Glutamatergic neuron (in vitro differentiated cells): ENCODE measurements at regions not wholly inside any gene's neighbourhood (a gene's known extent, or its start where the extent isn't known, plus 50 kb on each side); places are given as distances from the start of the nearest gene placed in this dataset.

Experiments used
- DNase-seq: peaks from one replicate; pipeline ENCODE4 v3.0.0; 2022
- H3K27ac Mint-ChIP-seq: one replicate; pipeline ENCODE4 v1.8.0; 2020; ENCODE audit warnings: mild to moderate bottlenecking, mixed read lengths, inconsistent platforms; ENCODE audit not compliant: unreplicated experiment
- H3K27me3 Mint-ChIP-seq: one replicate; pipeline ENCODE4 v1.8.0; 2020; ENCODE audit warnings: mild to moderate bottlenecking, moderate library complexity, mixed read lengths, inconsistent platforms; ENCODE audit not compliant: unreplicated experiment
- H3K36me3 Mint-ChIP-seq: one replicate; pipeline ENCODE4 v1.8.0; 2020; ENCODE audit warnings: mild to moderate bottlenecking, mixed read lengths, inconsistent platforms; ENCODE audit not compliant: unreplicated experiment
- H3K4me1 Mint-ChIP-seq: one replicate; pipeline ENCODE4 v1.8.0; 2020; ENCODE audit warnings: mild to moderate bottlenecking, low read depth, mixed read lengths, inconsistent platforms; ENCODE audit not compliant: unreplicated experiment
- H3K4me3 Mint-ChIP-seq: one replicate; pipeline ENCODE4 v1.8.0; 2020; ENCODE audit warnings: mild to moderate bottlenecking, mixed read lengths, inconsistent platforms; ENCODE audit not compliant: unreplicated experiment
- H3K9me3 Mint-ChIP-seq: one replicate; pipeline ENCODE4 v1.8.0; 2020; ENCODE audit warnings: mild to moderate bottlenecking, moderate library complexity, mixed read lengths, inconsistent platforms; ENCODE audit not compliant: unreplicated experiment
- TF ChIP-seq, protein P1 (sequence below): fragments of 200-600 bp; sonication (generic); IDR thresholded peaks from one replicate; pipeline ENCODE4 v1.5.0; 2021; ENCODE audit not compliant: partially characterized antibody, unreplicated experiment

DNA sequence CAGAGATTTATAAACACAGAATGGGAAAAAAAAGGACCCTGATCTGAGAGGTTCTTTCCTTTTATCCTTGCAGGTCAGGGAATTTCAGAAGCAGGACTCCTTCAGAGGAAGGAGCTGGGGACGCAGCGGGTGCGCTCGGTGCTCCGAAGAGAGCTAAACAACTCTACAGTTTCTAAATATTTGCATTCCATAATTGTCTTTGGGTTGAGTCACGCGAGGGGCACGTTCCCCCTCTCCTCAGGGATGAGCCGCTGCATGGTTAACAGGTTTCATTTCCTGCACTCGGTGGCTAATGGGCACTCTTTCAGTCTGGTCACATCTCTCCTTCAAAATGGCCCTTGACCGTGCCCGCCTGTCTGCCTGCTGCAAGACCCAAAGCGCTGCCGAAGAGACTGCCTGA lies 165.0 kb upstream of the HMHB1 start:
- no peak for DNase-seq
- no peaks in the 10 kb centered on the region for H3K27me3 Mint-ChIP-seq
- H3K4me1 Mint-ChIP-seq: no peaks in the 10 kb centered on the region
- no peak overlapping the region for H3K4me3 Mint-ChIP-seq
- no peaks in the 10 kb centered on the region for H3K36me3 Mint-ChIP-seq
- no peak overlapping the region for H3K27ac Mint-ChIP-seq
- no peaks in the 10 kb centered on the region for H3K9me3 Mint-ChIP-seq
- TF ChIP-seq, protein P1, sequence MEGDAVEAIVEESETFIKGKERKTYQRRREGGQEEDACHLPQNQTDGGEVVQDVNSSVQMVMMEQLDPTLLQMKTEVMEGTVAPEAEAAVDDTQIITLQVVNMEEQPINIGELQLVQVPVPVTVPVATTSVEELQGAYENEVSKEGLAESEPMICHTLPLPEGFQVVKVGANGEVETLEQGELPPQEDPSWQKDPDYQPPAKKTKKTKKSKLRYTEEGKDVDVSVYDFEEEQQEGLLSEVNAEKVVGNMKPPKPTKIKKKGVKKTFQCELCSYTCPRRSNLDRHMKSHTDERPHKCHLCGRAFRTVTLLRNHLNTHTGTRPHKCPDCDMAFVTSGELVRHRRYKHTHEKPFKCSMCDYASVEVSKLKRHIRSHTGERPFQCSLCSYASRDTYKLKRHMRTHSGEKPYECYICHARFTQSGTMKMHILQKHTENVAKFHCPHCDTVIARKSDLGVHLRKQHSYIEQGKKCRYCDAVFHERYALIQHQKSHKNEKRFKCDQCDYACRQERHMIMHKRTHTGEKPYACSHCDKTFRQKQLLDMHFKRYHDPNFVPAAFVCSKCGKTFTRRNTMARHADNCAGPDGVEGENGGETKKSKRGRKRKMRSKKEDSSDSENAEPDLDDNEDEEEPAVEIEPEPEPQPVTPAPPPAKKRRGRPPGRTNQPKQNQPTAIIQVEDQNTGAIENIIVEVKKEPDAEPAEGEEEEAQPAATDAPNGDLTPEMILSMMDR: no peak

DNA sequence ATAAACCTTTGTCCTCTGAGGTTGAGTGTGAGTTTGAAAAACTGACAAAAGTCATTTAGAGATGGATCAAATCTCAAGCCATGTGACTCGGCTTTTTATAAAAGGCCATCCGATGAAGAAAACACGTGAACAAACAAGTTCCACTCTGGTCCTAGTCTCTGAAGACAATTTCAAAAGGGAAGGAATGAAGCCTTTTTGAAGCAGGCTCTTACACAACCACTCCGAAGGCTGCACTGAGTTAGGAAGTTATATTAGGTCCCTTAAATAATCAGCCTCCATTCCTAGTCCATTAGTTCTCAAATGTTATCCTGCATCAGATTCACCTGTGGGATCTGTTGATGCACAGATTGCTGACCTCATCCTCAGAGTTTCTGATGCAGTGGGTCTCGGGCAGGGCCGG lies 166.6 kb upstream of the HMHB1 start:
- DNase-seq: no peak
- H3K27ac Mint-ChIP-seq: no peak overlapping the region
- no peaks in the 10 kb centered on the region for H3K9me3 Mint-ChIP-seq
- no peaks in the 10 kb centered on the region for H3K4me1 Mint-ChIP-seq
- H3K4me3 Mint-ChIP-seq: no peak overlapping the region
- TF ChIP-seq, protein P1: no peak
- no peaks in the 10 kb centered on the region for H3K27me3 Mint-ChIP-seq
- no peaks in the 10 kb centered on the region for H3K36me3 Mint-ChIP-seq

- no peaks in the 10 kb centered on the region for H3K9me3 Mint-ChIP-seq
- no peak overlapping the region for H3K27ac Mint-ChIP-seq
- H3K4me1 Mint-ChIP-seq: no peaks in the 10 kb centered on the region
- H3K36me3 Mint-ChIP-seq: no peaks in the 10 kb centered on the region
- no peak overlapping the region for H3K4me3 Mint-ChIP-seq
- H3K27me3 Mint-ChIP-seq: no peaks in the 10 kb centered on the region
- TF ChIP-seq, protein P1: no peak
- no peak for DNase-seq
Observed at GRCh38 chr5:143644727-143645126, 167.2 kb upstream of the HMHB1 start.

GRCh38 chr5:143642791-143643190 lies 169.2 kb upstream of the HMHB1 start:
- no peaks in the 10 kb centered on the region for H3K27me3 Mint-ChIP-seq
- H3K27ac Mint-ChIP-seq: no peak overlapping the region
- no peaks in the 10 kb centered on the region for H3K9me3 Mint-ChIP-seq
- H3K4me3 Mint-ChIP-seq: no peak overlapping the region
- H3K4me1 Mint-ChIP-seq: peaks cover 3% of the 10 kb centered on the region
- TF ChIP-seq, protein P1: no peak
- DNase-seq: no peak
- no peaks in the 10 kb centered on the region for H3K36me3 Mint-ChIP-seq

DNA sequence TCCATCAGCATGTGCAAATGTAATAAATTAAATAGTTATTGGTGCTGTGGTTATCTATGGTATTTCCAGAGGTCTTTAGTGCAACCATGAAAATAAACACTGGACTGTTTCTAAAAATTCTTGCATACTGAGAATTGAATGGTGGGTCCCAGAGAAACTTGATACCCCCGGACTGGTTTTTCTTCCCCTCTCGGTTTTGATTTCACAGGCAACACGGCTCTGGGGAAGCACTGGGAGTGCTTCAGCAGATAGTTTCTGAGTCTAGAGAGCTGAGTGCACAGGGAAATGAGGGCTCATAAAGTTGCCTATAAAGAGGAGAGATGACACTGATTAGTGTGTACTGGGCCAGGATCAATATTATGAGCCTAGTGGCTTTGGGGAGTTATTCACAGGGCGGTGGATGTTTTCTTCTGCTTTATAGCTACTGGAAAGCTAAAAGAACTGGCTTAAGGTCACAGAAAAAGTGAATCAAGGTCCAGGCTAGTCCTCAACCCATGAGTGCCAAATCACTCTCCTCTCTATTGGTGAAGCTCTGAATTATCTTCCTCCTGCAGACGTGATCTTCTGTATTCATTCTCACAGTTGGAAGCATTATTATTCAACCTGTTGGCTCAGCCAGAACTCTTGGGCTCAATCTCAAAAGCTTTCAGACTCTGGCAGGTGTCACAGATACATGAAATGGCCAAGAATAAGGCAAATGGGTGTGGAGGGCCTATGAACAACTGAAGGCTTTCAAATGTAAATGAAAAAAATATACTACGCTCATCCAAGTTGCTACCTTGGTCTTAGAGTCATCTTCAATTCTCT lies 170.2 kb upstream of the HMHB1 start:
- no peak overlapping the region for H3K27ac Mint-ChIP-seq
- TF ChIP-seq, protein P1: no peak
- DNase-seq: no peak
- H3K4me3 Mint-ChIP-seq: no peak overlapping the region
- no peaks in the 10 kb centered on the region for H3K27me3 Mint-ChIP-seq
- H3K36me3 Mint-ChIP-seq: no peaks in the 10 kb centered on the region
- peaks cover 3% of the 10 kb centered on the region for H3K4me1 Mint-ChIP-seq
- no peaks in the 10 kb centered on the region for H3K9me3 Mint-ChIP-seq
